Stimulated activated CD4-positive, alpha-beta T cell treated with anti-CD3 and anti-CD28 coated beads, Interleukin-15, amount 100 ng/mL, for 1 hour (primary cell): ENCODE measurements at regions not wholly inside any gene's neighbourhood (a gene's known extent, or its start where the extent isn't known, plus 50 kb on each side); places are given as distances from the start of the nearest gene placed in this dataset.
"Not testable (repeated sequence)": the region's sequence is repeated elsewhere in the genome, so short reads cannot be mapped to it uniquely, and the experiment has no call there.

ENCODE experiments used
- DNase-seq, 2 donors: peaks; one replicate each; pipeline ENCODE4 v3.0.0-alpha.2; 2020; ENCODE audit warnings: low read depth in 1 of 2, low spot score in 1 of 2

- not testable (repeated sequence) for DNase-seq
Observed at GRCh38 chr14:105675905-105676670, 149.7 kb downstream of the TMEM121 start.

- not testable (repeated sequence) for DNase-seq
Observed at GRCh38 chr14:105678057-105678456, 151.7 kb downstream of the TMEM121 start.

- DNase-seq: not testable (repeated sequence)
Observed at GRCh38 chr14:105678996-105679958, 152.9 kb downstream of the TMEM121 start.

GRCh38 chr14:105679959-105680735 is 153.8 kb downstream of the TMEM121 start:
- not testable (repeated sequence) for DNase-seq

- DNase-seq: not testable (repeated sequence)
Observed at GRCh38 chr14:105680736-105681098, 154.3 kb downstream of the TMEM121 start.

- DNase-seq: not testable (repeated sequence)
Observed at GRCh38 chr14:105681606-105682185, 155.3 kb downstream of the TMEM121 start.

- DNase-seq: not testable (repeated sequence)
Observed at GRCh38 chr14:105682442-105682841, 156.1 kb downstream of the TMEM121 start.

- DNase-seq: no peak
Observed at GRCh38 chr14:105682956-105683570, 156.7 kb downstream of the TMEM121 start.

- DNase-seq: not testable (repeated sequence)
Observed at GRCh38 chr14:105684056-105684455, 157.7 kb downstream of the TMEM121 start.

GRCh38 chr14:105684597-105684996 is 158.2 kb downstream of the TMEM121 start:
- DNase-seq: not testable (repeated sequence)

GRCh38 chr14:105685003-105685402 is 158.6 kb downstream of the TMEM121 start:
- no peak for DNase-seq

GRCh38 chr14:105685605-105686004 is 159.2 kb downstream of the TMEM121 start:
- not testable (repeated sequence) for DNase-seq

GRCh38 chr14:105686050-105686449 is 159.7 kb downstream of the TMEM121 start:
- not testable (repeated sequence) for DNase-seq

- DNase-seq: not testable (repeated sequence)
Observed at GRCh38 chr14:105686462-105687170, 160.2 kb downstream of the TMEM121 start.

GRCh38 chr14:105687171-105688022 is 161.0 kb downstream of the TMEM121 start:
- DNase-seq: not testable (repeated sequence)

GRCh38 chr14:105688023-105688351 is 161.6 kb downstream of the TMEM121 start:
- DNase-seq: not testable (repeated sequence)

GRCh38 chr14:105688664-105689221 is 162.4 kb downstream of the TMEM121 start:
- DNase-seq: not testable (repeated sequence)

- DNase-seq: no peak
Observed at GRCh38 chr14:105689722-105690121, 163.3 kb downstream of the TMEM121 start.
